Spleen (tissue), 7 donors: ENCODE measurements at regions not wholly inside any gene's neighbourhood (a gene's known extent, or its start where the extent isn't known, plus 50 kb on each side); places are given as distances from the start of the nearest gene placed in this dataset.

Source experiments
- POLR2A ChIP-seq, 3 donors: fragments of 450-650 bp; IDR thresholded peaks; one replicate each; pipeline ENCODE4 v1.5.1; 2017; ENCODE audit warnings: antibody characterized with exemption in 3 of 3, mild to moderate bottlenecking in 1 of 3
- POLR2AphosphoS5 ChIP-seq, 3 donors: sonication (generic); formaldehyde crosslinking; IDR thresholded peaks; one replicate each; pipeline ENCODE4 v1.5.1; 2017; ENCODE audit warnings: antibody characterized with exemption in 3 of 3
- TF ChIP-seq, protein P1 (sequence below), 11 experiments: fragments of 200-600 bp in 7 of 11; fragments of 450-650 bp in 4 of 11; sonication (generic) in 4 of 11; IDR thresholded peaks in 8 of 11; conservative IDR thresholded peaks in 3 of 11; 1 replicate in 7 of 11; 2 replicates in 4 of 11; pipeline versions ENCODE4 v1.4.0 to v1.8.0; 2016 to 2021; ENCODE audit warnings: antibody characterized with exemption in 11 of 11, inconsistent platforms in 4 of 11, mild to moderate bottlenecking in 1 of 11
- donor health status: DM: no; HTN: no; CAD: no; lungs with moderate emphysema.
- donor health status: DM: no; HTN: no; CAD: no.
- donor health status: DM: no; HTN: no; CAD: no.

DNA sequence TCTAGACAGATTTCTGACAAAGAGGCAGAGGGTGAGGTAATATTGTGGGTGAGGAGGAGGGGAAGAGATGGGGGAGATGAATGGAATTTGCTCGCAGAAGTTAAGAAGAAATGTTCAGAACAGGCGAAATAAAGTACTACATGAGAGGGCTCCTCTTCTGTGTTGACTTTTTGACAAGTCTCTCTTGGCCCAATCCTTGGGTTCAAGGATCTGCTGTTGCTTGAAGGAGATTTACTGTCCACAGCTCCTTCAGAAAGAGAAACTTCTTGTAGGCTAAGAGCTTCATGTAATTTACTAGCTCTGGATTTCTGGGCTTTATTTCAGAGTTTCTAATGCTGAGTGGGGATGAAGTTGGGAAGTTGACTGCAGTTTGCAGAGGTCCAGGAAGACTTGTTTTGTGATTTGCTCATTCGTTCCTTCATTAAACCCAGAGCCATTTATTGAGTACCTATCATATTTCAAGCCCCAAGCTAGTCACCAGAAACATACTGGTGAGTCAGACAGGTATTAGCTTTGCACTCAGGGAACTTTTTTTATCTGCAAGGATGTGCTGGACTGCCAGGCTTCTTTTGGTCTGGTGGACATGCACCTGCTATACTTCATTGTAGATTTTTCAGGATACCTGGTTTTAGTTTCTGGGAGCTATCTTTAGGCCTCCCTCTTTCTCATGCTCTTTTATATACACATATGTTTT, 402.9 kb upstream of the CLINT1 start:
- TF ChIP-seq, protein P1, sequence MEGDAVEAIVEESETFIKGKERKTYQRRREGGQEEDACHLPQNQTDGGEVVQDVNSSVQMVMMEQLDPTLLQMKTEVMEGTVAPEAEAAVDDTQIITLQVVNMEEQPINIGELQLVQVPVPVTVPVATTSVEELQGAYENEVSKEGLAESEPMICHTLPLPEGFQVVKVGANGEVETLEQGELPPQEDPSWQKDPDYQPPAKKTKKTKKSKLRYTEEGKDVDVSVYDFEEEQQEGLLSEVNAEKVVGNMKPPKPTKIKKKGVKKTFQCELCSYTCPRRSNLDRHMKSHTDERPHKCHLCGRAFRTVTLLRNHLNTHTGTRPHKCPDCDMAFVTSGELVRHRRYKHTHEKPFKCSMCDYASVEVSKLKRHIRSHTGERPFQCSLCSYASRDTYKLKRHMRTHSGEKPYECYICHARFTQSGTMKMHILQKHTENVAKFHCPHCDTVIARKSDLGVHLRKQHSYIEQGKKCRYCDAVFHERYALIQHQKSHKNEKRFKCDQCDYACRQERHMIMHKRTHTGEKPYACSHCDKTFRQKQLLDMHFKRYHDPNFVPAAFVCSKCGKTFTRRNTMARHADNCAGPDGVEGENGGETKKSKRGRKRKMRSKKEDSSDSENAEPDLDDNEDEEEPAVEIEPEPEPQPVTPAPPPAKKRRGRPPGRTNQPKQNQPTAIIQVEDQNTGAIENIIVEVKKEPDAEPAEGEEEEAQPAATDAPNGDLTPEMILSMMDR (IDR thresholded peaks at IDR 0.05 in 8 of 11, conservative IDR thresholded peaks at IDR 0.05 in 3 of 11), result no peak
- TF ChIP-seq POLR2A (IDR thresholded peaks at IDR 0.05) (no peak), POLR2AphosphoS5 (IDR thresholded peaks at IDR 0.05) (no peak)
